ENCODE measurements at regions not wholly inside any gene's neighbourhood (a gene's known extent, or its start where the extent isn't known, plus 50 kb on each side); places are given as distances from the start of the nearest gene placed in this dataset.

- Histone ChIP-seq H3K27me3 (no peaks in the 10 kb centered on the region), H3K4me1 (peaks cover 0 to 1% (median 0%) of the 10 kb centered on the region in 4 donors), H3K36me3 (no peaks in the 10 kb centered on the region), H3K9me3 (no peaks in the 10 kb centered on the region), H3K27ac (no peak overlapping the region), H3K4me3 (no peak overlapping the region)
- in situ Hi-C loops (cut with MboI; ENCODE audit: low pct_ligation_motif_present in 1 of 4, low pct_unique_long_range_greater_than_20kb in 1 of 4, low sequenced_read_pairs in 3 of 4) = no loop called here
- no peak for TF ChIP-seq POLR2AphosphoS5 (IDR thresholded peaks at IDR 0.05)
- no peak for TF ChIP-seq POLR2A (IDR thresholded peaks at IDR 0.05)
- no peak for TF ChIP-seq CTCF (IDR thresholded peaks at IDR 0.05)
- TF ChIP-seq EP300 (IDR thresholded peaks at IDR 0.05; ENCODE audit: low read depth) = no peak
- WGBS, 2 donors (ENCODE audit: low coverage in 1 of 2) = 88 to 100% methylated on average over 2 to 8 of the region's 8 CpGs
- DNase-seq = no peak
- intact Hi-C loops (cut with DNase I; ENCODE audit: low total_unique reads) = no loop called here
These were observed 109.2 kb downstream of the HSPH1 start for GRCh38 chr13:31052478-31052877.

GRCh38 chr13:31051999-31052398, 109.7 kb downstream of the HSPH1 start:
- intact Hi-C loops (cut with DNase I; ENCODE audit: low total_unique reads) = no loop called here
- H3K9me3 ChIP-seq = no peaks in the 10 kb centered on the region
- WGBS, 2 donors (ENCODE audit: low coverage in 1 of 2) = 80 to 90% methylated on average over 2 to 8 of the region's 8 CpGs
- no peaks in the 10 kb centered on the region for H3K27me3 ChIP-seq
- H3K4me3 ChIP-seq = no peak overlapping the region
- H3K27ac ChIP-seq = no peak overlapping the region
- in situ Hi-C loops (cut with MboI; ENCODE audit: low pct_ligation_motif_present in 1 of 4, low pct_unique_long_range_greater_than_20kb in 1 of 4, low sequenced_read_pairs in 3 of 4) = no loop called here
- no peaks in the 10 kb centered on the region for H3K36me3 ChIP-seq
- TF ChIP-seq POLR2A (IDR thresholded peaks at IDR 0.05) = no peak
- H3K4me1 ChIP-seq = peaks cover 0 to 6% (median 3%) of the 10 kb centered on the region in 4 donors
- DNase-seq = no peak

- TF ChIP-seq POLR2A (IDR thresholded peaks at IDR 0.05) (no peak), POLR2AphosphoS5 (IDR thresholded peaks at IDR 0.05) (no peak), CTCF (IDR thresholded peaks at IDR 0.05) (no peak), EP300 (IDR thresholded peaks at IDR 0.05; ENCODE audit: low read depth) (no peak)
- no peaks in the 10 kb centered on the region for H3K36me3 ChIP-seq
- DNase-seq = no peak
- no peak overlapping the region for H3K4me3 ChIP-seq
- H3K4me1 ChIP-seq = peaks cover 9 to 19% (median 16%) of the 10 kb centered on the region in 4 donors
- intact Hi-C loops (cut with DNase I; ENCODE audit: low total_unique reads) (no loop called here), in situ Hi-C loops (cut with MboI; ENCODE audit: low pct_ligation_motif_present in 1 of 4, low pct_unique_long_range_greater_than_20kb in 1 of 4, low sequenced_read_pairs in 3 of 4) (no loop called here)
- no peak overlapping the region for H3K27ac ChIP-seq
- H3K9me3 ChIP-seq = no peaks in the 10 kb centered on the region
- 66 to 75% methylated on average over 3 to 6 of the region's 6 CpGs for WGBS, 2 donors (ENCODE audit: low coverage in 1 of 2)
- H3K27me3 ChIP-seq = no peaks in the 10 kb centered on the region
These were observed 111.0 kb downstream of the HSPH1 start for GRCh38 chr13:31050486-31051400.

GRCh38 chr13:31049833-31050232, 111.9 kb downstream of the HSPH1 start:
- no peak for TF ChIP-seq POLR2A (IDR thresholded peaks at IDR 0.05)
- no peak for TF ChIP-seq POLR2AphosphoS5 (IDR thresholded peaks at IDR 0.05)
- no peak for TF ChIP-seq CTCF (IDR thresholded peaks at IDR 0.05)
- TF ChIP-seq EP300 (IDR thresholded peaks at IDR 0.05; ENCODE audit: low read depth) = no peak
- Histone ChIP-seq H3K4me3 (no peak overlapping the region), H3K27me3 (no peaks in the 10 kb centered on the region), H3K36me3 (no peaks in the 10 kb centered on the region), H3K27ac (no peak overlapping the region), H3K9me3 (no peaks in the 10 kb centered on the region), H3K4me1 (peaks cover 12 to 28% (median 25%) of the 10 kb centered on the region in 4 donors)
- DNase-seq = no peak
- intact Hi-C loops (cut with DNase I; ENCODE audit: low total_unique reads) (no loop called here), in situ Hi-C loops (cut with MboI; ENCODE audit: low pct_ligation_motif_present in 1 of 4, low pct_unique_long_range_greater_than_20kb in 1 of 4, low sequenced_read_pairs in 3 of 4) (loop anchor here in 3 of 4 donors (25.0 kb wide), 2 partner anchors 213 to 913 kb away; no protein-coding TSS in a partner anchor)
- WGBS, 2 donors (ENCODE audit: low coverage in 1 of 2) = 83% methylated on average over 6 of the region's 6 CpGs; no CpG with 5 or more reads in 1 of the 2 donors

Data from transverse colon (tissue), 4 donors.